ENCODE measurements at regions not wholly inside any gene's neighbourhood (a gene's known extent, or its start where the extent isn't known, plus 50 kb on each side); places are given as distances from the start of the nearest gene placed in this dataset.

DNA sequence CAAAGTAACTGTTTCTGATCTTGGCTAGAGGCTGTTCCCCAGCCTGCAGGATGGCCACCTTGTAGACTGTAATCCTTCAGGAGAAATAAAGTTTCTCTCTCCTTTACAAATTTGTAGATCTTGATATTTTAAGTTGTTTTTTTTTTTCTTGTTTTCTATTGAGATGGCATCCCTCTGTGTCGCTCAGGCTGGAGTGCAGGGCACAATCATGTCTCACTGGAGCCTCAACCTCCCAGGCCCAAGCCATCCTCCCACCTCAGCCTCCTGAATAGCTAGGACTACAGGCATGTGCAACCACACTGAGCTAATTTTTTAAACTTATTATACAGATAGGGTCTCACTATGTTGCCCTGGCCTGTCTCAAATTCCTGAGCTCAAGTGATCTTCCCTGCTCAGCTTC, 389.8 kb upstream of the LRRC4C start:
- ChIA-PET CTCF (no interaction called here), POLR2A (no interaction called here)
- ATAC-seq (ENCODE audit: low read depth) (no peak), DNase-seq (no peak)
- Mint-ChIP-seq H3K27me3 (no peaks in the 10 kb centered on the region), H3K36me3 (ENCODE audit: low read depth) (no peaks in the 10 kb centered on the region), H3K27ac (no peak overlapping the region), H3K4me3 (no peak overlapping the region), H3K9me3 (peaks cover 5% of the 10 kb centered on the region), H3K4me1 (no peaks in the 10 kb centered on the region)
- intact Hi-C loops (cut with micrococcal nuclease), result no loop called here
- TF ChIP-seq CTCF (IDR thresholded peaks at IDR 0.05), result no peak

DNA sequence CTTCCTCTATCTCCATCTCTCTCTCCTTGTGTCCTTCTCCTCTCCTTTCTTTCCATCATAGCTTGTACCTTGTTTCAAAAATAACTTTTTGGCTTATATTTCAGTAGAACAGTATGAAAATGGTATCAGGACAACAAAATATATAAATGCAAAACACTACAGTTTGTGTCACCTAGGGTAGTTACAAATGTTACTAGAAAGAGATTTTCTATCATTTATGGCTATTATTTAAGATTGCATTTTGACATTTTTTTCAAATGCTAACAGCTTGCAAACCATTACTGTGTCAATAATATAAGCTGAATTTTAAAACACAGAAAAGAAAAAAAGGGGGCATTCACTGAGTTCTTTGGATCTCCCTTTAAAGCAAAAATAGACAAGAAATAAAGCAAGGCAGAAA, 392.3 kb upstream of the LRRC4C start:
- intact Hi-C loops (cut with micrococcal nuclease), result no loop called here
- Mint-ChIP-seq H3K4me1 (no peaks in the 10 kb centered on the region), H3K36me3 (ENCODE audit: low read depth) (no peaks in the 10 kb centered on the region), H3K4me3 (no peak overlapping the region), H3K27ac (no peak overlapping the region), H3K9me3 (peaks cover 9% of the 10 kb centered on the region), H3K27me3 (no peaks in the 10 kb centered on the region)
- TF ChIP-seq CTCF (IDR thresholded peaks at IDR 0.05), result no peak
- CTCF ChIA-PET, result no interaction called here
- DNase-seq, result no peak
- POLR2A ChIA-PET, result no interaction called here
- no peak for ATAC-seq (ENCODE audit: low read depth)

GRCh38 chr11:41861838-41862237, 402.4 kb upstream of the LRRC4C start:
- DNase-seq, result no peak
- intact Hi-C loops (cut with micrococcal nuclease), result no loop called here
- Mint-ChIP-seq H3K27me3 (no peaks in the 10 kb centered on the region), H3K4me1 (no peaks in the 10 kb centered on the region), H3K36me3 (ENCODE audit: low read depth) (no peaks in the 10 kb centered on the region), H3K9me3 (peaks cover 4% of the 10 kb centered on the region), H3K4me3 (no peak overlapping the region), H3K27ac (no peak overlapping the region)
- no peak for TF ChIP-seq CTCF (IDR thresholded peaks at IDR 0.05)
- ATAC-seq (ENCODE audit: low read depth), result no peak
- CTCF ChIA-PET, result no interaction called here
- POLR2A ChIA-PET, result no interaction called here

DNA sequence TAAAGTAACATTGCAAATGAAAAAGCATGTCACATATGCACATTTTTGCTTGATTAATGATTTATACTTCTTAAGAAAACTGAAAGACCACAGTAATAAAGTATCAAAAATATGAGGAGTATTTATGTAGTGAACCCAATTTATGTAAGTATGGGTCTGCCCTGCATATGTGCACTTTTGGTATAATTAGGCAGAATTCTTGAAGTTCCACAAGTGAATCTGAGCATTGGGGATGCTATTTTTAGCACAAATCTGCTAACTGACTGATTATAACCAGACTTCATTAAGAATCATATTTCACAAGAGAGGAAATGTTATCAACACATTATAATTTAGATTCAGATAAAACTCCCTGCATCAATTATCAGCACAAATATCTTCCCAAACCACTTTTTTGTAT, 407.1 kb upstream of the LRRC4C start:
- TF ChIP-seq CTCF (IDR thresholded peaks at IDR 0.05), result no peak
- Mint-ChIP-seq H3K36me3 (ENCODE audit: low read depth) (no peaks in the 10 kb centered on the region), H3K4me1 (no peaks in the 10 kb centered on the region), H3K27ac (no peak overlapping the region), H3K27me3 (no peaks in the 10 kb centered on the region), H3K4me3 (no peak overlapping the region), H3K9me3 (no peaks in the 10 kb centered on the region)
- no peak for DNase-seq
- ChIA-PET CTCF (no interaction called here), POLR2A (no interaction called here)
- ATAC-seq (ENCODE audit: low read depth), result no peak
- intact Hi-C loops (cut with micrococcal nuclease), result no loop called here

DNA sequence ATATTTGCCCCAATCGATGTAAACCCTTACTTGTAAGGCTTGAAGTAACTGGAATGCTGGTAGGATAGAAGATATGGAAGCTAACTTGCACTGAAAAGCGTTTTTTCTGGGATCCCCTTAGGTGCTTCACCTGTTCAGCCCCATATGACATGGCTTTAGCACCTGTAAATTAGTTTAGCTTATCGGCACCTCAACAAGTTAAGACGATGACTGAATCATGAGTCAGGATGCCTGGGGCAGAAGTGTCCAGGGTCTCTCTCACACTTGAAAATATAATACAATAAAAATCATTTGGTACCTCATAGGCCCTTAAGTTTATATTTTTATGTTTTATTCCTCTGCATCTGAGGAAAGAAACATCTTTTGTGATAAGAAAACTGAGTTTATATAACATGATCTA, 409.2 kb upstream of the LRRC4C start:
- no peak overlapping the region for H3K27ac Mint-ChIP-seq
- ATAC-seq (ENCODE audit: low read depth), result no peak
- no peaks in the 10 kb centered on the region for H3K36me3 Mint-ChIP-seq (ENCODE audit: low read depth)
- no peaks in the 10 kb centered on the region for H3K9me3 Mint-ChIP-seq
- intact Hi-C loops (cut with micrococcal nuclease), result no loop called here
- no peak for TF ChIP-seq CTCF (IDR thresholded peaks at IDR 0.05)
- ChIA-PET POLR2A (no interaction called here), CTCF (no interaction called here)
- H3K27me3 Mint-ChIP-seq, result no peaks in the 10 kb centered on the region
- no peak for DNase-seq
- H3K4me1 Mint-ChIP-seq, result no peaks in the 10 kb centered on the region
- H3K4me3 Mint-ChIP-seq, result no peak overlapping the region

All from activated B cell treated with CpG ODN at 0.5 μM for 24 hours (primary cell).